NCI-H2081 (cell line): ENCODE measurements at regions not wholly inside any gene's neighbourhood (a gene's known extent, or its start where the extent isn't known, plus 50 kb on each side); places are given as distances from the start of the nearest gene placed in this dataset.
"Not testable (repeated sequence)": the region's sequence is repeated elsewhere in the genome, so short reads cannot be mapped to it uniquely, and the experiment has no call there.

ENCODE experiments used
- DNase-seq, 2 experiments: peaks; one replicate each; lab custom pipeline; 2025; lab: John Stamatoyannopoulos, UW

- no peak for DNase-seq
Observed at GRCh38 chr5:82551192-82551591, 273.0 kb upstream of the RPS23 start.

GRCh38 chr5:82549263-82549662 is 271.1 kb upstream of the RPS23 start:
- peak in 1 of 2 experiments; percentile 0 for DNase-seq

GRCh38 chr5:82544004-82544403 is 265.9 kb upstream of the RPS23 start:
- no peak for DNase-seq

GRCh38 chr5:82540301-82540700 is 262.1 kb upstream of the RPS23 start:
- DNase-seq, result no peak

- no peak for DNase-seq
Observed at GRCh38 chr5:82538339-82539034, 260.3 kb upstream of the RPS23 start.

GRCh38 chr5:82537687-82538306 is 259.6 kb upstream of the RPS23 start:
- no peak for DNase-seq

GRCh38 chr5:82534986-82535385 is 256.8 kb upstream of the RPS23 start:
- DNase-seq, result no peak

GRCh38 chr5:82532075-82532474 is 253.9 kb upstream of the RPS23 start:
- not testable (repeated sequence) for DNase-seq

- no peak for DNase-seq
Observed at GRCh38 chr5:82526540-82526939, 248.4 kb upstream of the RPS23 start.

GRCh38 chr5:82525626-82526025 is 247.5 kb upstream of the RPS23 start:
- DNase-seq, result no peak

GRCh38 chr5:82523633-82524032 is 245.5 kb upstream of the RPS23 start:
- no peak for DNase-seq

- DNase-seq, result no peak
Observed at GRCh38 chr5:82522897-82523296, 244.7 kb upstream of the RPS23 start.

- no peak for DNase-seq
Observed at GRCh38 chr5:82521431-82522051, 243.4 kb upstream of the RPS23 start.

- no peak for DNase-seq
Observed at GRCh38 chr5:82519558-82519957, 241.4 kb upstream of the RPS23 start.

GRCh38 chr5:82517544-82518075 is 239.5 kb upstream of the RPS23 start:
- no peak for DNase-seq

- DNase-seq, result no peak
Observed at GRCh38 chr5:82513738-82514137, 235.6 kb upstream of the RPS23 start.

GRCh38 chr5:82512025-82512424 is 233.9 kb upstream of the RPS23 start:
- DNase-seq, result no peak

- DNase-seq, result no peak
Observed at GRCh38 chr5:82511134-82511533, 233.0 kb upstream of the RPS23 start.

GRCh38 chr5:82509762-82510161 is 231.6 kb upstream of the RPS23 start:
- DNase-seq, result no peak

- not testable (repeated sequence) for DNase-seq
Observed at GRCh38 chr5:82506390-82506789, 228.2 kb upstream of the RPS23 start.

GRCh38 chr5:82499725-82500244 is 221.6 kb upstream of the RPS23 start:
- no peak for DNase-seq

- DNase-seq, result no peak
Observed at GRCh38 chr5:82497242-82497641, 219.1 kb upstream of the RPS23 start.

- DNase-seq, result no peak
Observed at GRCh38 chr5:82494942-82495341, 216.8 kb upstream of the RPS23 start.
